ENCODE measurements at regions not wholly inside any gene's neighbourhood (a gene's known extent, or its start where the extent isn't known, plus 50 kb on each side); places are given as distances from the start of the nearest gene placed in this dataset.

DNA sequence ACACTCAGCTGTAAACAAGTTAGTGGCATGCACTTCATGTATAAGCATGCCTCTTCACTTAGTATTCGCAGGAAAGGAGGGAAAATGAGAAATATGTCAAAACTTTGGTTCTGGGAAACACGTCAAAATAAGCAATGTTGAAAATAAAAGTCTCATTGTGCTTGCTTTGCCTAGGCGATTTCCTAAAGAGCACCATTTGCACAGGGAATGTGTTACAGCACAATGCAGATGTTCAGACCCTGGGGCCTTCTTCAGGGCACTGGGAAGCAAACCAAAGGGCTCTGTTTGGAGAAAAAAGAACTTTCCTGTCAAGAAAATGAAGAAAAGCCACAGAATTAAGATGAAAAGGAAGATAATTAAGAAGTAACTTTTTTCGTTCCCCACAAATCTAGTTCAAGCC lies 98.6 kb upstream of the PLD5 start:
- H3K4me2 ChIP-seq (replicated peaks; ENCODE audit: extremely low read depth, low read length, poor library complexity, severe bottlenecking), result no peak overlapping the region
- Mint-ChIP-seq H3K27me3 (ENCODE audit: low read depth in 3 of 3) (no peaks in the 10 kb centered on the region), H3K27ac (no peak overlapping the region), H3K4me1 (no peaks in the 10 kb centered on the region), H3K4me3 (no peak overlapping the region), H3K36me3 (no peaks in the 10 kb centered on the region), H3K9me3 (peaks cover 4 to 18% (median 10%) of the 10 kb centered on the region in 7 donors)
- WGBS (ENCODE audit: insufficient coverage), result 80% methylated on average over 2 of the region's 4 CpGs
- no peak for DNase-seq
- no peaks in the 10 kb centered on the region for H4K20me1 ChIP-seq (ENCODE audit: insufficient read depth, low read length)
- H2AFZ ChIP-seq (ENCODE audit: insufficient read depth, low read depth, low read length, poor library complexity, severe bottlenecking), result no peak overlapping the region
- TF ChIP-seq, protein P1, sequence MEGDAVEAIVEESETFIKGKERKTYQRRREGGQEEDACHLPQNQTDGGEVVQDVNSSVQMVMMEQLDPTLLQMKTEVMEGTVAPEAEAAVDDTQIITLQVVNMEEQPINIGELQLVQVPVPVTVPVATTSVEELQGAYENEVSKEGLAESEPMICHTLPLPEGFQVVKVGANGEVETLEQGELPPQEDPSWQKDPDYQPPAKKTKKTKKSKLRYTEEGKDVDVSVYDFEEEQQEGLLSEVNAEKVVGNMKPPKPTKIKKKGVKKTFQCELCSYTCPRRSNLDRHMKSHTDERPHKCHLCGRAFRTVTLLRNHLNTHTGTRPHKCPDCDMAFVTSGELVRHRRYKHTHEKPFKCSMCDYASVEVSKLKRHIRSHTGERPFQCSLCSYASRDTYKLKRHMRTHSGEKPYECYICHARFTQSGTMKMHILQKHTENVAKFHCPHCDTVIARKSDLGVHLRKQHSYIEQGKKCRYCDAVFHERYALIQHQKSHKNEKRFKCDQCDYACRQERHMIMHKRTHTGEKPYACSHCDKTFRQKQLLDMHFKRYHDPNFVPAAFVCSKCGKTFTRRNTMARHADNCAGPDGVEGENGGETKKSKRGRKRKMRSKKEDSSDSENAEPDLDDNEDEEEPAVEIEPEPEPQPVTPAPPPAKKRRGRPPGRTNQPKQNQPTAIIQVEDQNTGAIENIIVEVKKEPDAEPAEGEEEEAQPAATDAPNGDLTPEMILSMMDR (IDR thresholded peaks at IDR 0.05), result no peak
- H3K9me3 ChIP-seq (replicated peaks in 1 of 2; ENCODE audit: control insufficient read depth in 1 of 2, insufficient read depth in 1 of 2, low read length in 2 of 2), result peaks cover 3 to 4% of the 10 kb centered on the region in 2 donors
- H3K27me3 ChIP-seq (ENCODE audit: control insufficient read depth in 2 of 2, insufficient read depth in 2 of 2, low read length in 2 of 2), result no peaks in the 10 kb centered on the region
- H3K27ac ChIP-seq (ENCODE audit: low read depth in 1 of 2, low read length in 2 of 2), result no peak overlapping the region
- H3K9ac ChIP-seq (ENCODE audit: insufficient read depth, low read length, poor library complexity, severe bottlenecking), result no peak overlapping the region
- H3K79me2 ChIP-seq (ENCODE audit: insufficient read depth, low read length), result no peaks in the 10 kb centered on the region
- no peak overlapping the region for H3K4me3 ChIP-seq (replicated peaks in 1 of 3; ENCODE audit: low read depth in 2 of 3, low read length in 3 of 3)
- H3K36me3 ChIP-seq (replicated peaks in 1 of 2; ENCODE audit: control insufficient read depth in 1 of 2, insufficient read depth in 2 of 2, low read length in 2 of 2), result no peaks in the 10 kb centered on the region
- intact Hi-C loops (cut with micrococcal nuclease), result no loop called here
- no peaks in the 10 kb centered on the region for H3K4me1 ChIP-seq (ENCODE audit: control insufficient read depth in 1 of 2, insufficient read depth in 2 of 2, low read length in 2 of 2)

DNA sequence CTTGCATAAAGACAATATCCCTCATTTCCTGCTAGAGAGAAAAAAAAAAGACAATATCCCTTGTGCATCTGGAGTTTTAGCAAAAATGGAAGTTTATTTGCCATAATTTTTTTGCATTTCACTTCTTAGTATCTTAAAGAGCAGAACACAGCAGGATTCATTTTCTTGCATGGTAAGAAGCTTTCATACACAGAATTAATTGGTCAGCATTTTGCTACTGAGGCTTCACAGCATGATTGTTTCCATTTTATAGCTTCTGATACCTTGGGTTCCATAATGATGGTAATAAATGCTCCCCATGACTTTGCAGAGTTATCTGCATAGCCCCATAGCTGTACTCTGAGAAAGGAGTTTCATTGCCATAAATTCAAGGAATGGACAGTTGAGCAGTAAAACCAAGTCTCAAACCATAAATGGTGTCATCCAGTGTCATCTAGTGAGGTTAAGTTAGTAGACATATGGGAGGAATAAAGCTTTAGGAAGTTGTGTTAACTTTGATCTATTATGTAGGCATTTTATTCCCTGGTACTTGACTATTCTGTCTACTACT lies 88.8 kb upstream of the PLD5 start:
- no peaks in the 10 kb centered on the region for H3K36me3 ChIP-seq (replicated peaks in 1 of 2; ENCODE audit: control insufficient read depth in 1 of 2, insufficient read depth in 2 of 2, low read length in 2 of 2)
- no peaks in the 10 kb centered on the region for H3K79me2 ChIP-seq (ENCODE audit: insufficient read depth, low read length)
- H3K27me3 Mint-ChIP-seq (ENCODE audit: low read depth in 3 of 3), result peaks cover 0 to 3% (median 0%) of the 10 kb centered on the region in 3 donors
- H2AFZ ChIP-seq (ENCODE audit: insufficient read depth, low read depth, low read length, poor library complexity, severe bottlenecking), result no peak overlapping the region
- intact Hi-C loops (cut with micrococcal nuclease), result no loop called here
- peaks cover 4 to 14% of the 10 kb centered on the region in 2 donors for H3K9me3 ChIP-seq (replicated peaks in 1 of 2; ENCODE audit: control insufficient read depth in 1 of 2, insufficient read depth in 1 of 2, low read length in 2 of 2)
- H3K27ac Mint-ChIP-seq, result no peak overlapping the region
- no peak overlapping the region for H3K4me2 ChIP-seq (replicated peaks; ENCODE audit: extremely low read depth, low read length, poor library complexity, severe bottlenecking)
- H3K4me1 Mint-ChIP-seq, result no peaks in the 10 kb centered on the region
- no peaks in the 10 kb centered on the region for H3K4me1 ChIP-seq (ENCODE audit: control insufficient read depth in 1 of 2, insufficient read depth in 2 of 2, low read length in 2 of 2)
- H3K9ac ChIP-seq (ENCODE audit: insufficient read depth, low read length, poor library complexity, severe bottlenecking), result no peak overlapping the region
- TF ChIP-seq, protein P1 (IDR thresholded peaks at IDR 0.05), result no peak
- no peak overlapping the region for H3K4me3 ChIP-seq (replicated peaks in 1 of 3; ENCODE audit: low read depth in 2 of 3, low read length in 3 of 3)
- no peaks in the 10 kb centered on the region for H3K27me3 ChIP-seq (ENCODE audit: control insufficient read depth in 2 of 2, insufficient read depth in 2 of 2, low read length in 2 of 2)
- H3K4me3 Mint-ChIP-seq, result no peak overlapping the region
- DNase-seq, result no peak
- H3K36me3 Mint-ChIP-seq, result no peaks in the 10 kb centered on the region
- peaks cover 4 to 17% (median 9%) of the 10 kb centered on the region in 7 donors for H3K9me3 Mint-ChIP-seq
- no peaks in the 10 kb centered on the region for H4K20me1 ChIP-seq (ENCODE audit: insufficient read depth, low read length)
- H3K27ac ChIP-seq (ENCODE audit: low read depth in 1 of 2, low read length in 2 of 2), result no peak overlapping the region

All from CD14-positive monocyte (primary cell).